MM.1S (cell line): ENCODE measurements at regions not wholly inside any gene's neighbourhood (a gene's known extent, or its start where the extent isn't known, plus 50 kb on each side); places are given as distances from the start of the nearest gene placed in this dataset.

Experiments used
- DNase-seq: peaks from one replicate; pipeline ENCODE4 v3.0.0-alpha.2; 2015
- H2AFZ ChIP-seq: fragments of 300-600 bp; sonication (generic); 2 replicates; pipeline ENCODE4 v1.6.0; 2016; ENCODE audit warnings: antibody characterized with exemption, low read length
- H3F3A ChIP-seq: fragments of 300-600 bp; sonication (generic); 2 replicates; pipeline ENCODE4 v1.6.1; 2016; ENCODE audit warnings: mild to moderate bottlenecking, antibody characterized with exemption, low read length, moderate library complexity, mixed read lengths; ENCODE audit not compliant: insufficient read depth
- H3K27ac ChIP-seq: fragments of 300-600 bp; sonication (generic); 2 replicates; pipeline ENCODE4 v1.5.1; 2016; ENCODE audit warnings: mild to moderate bottlenecking, low read length
- H3K27me3 ChIP-seq: fragments of 300-600 bp; sonication (generic); replicated peaks from 2 replicates; pipeline ENCODE4 v1.6.0; 2016; ENCODE audit warnings: low read length; ENCODE audit not compliant: insufficient read depth
- H3K36me3 ChIP-seq: fragments of 300-600 bp; sonication (generic); replicated peaks from 2 replicates; pipeline ENCODE4 v1.6.1; 2016; ENCODE audit warnings: mild to moderate bottlenecking, low read length, mixed read lengths; ENCODE audit not compliant: insufficient read depth
- H3K4me1 ChIP-seq: fragments of 300-600 bp; sonication (generic); 2 replicates; pipeline ENCODE4 v1.6.1; 2016; ENCODE audit warnings: low read length, mixed read lengths
- H3K4me2 ChIP-seq: fragments of 300-600 bp; sonication (generic); 2 replicates; pipeline ENCODE4 v1.6.0; 2016; ENCODE audit warnings: low read depth, low read length
- H3K4me3 ChIP-seq: fragments of 300-600 bp; sonication (generic); 2 replicates; pipeline ENCODE4 v1.5.1; 2016; ENCODE audit warnings: low read length, mixed read lengths
- H3K79me2 ChIP-seq: fragments of 300-600 bp; sonication (generic); 2 replicates; pipeline ENCODE4 v1.6.1; 2016; ENCODE audit warnings: mixed run types, low read length, mixed read lengths
- H3K9ac ChIP-seq: fragments of 300-600 bp; sonication (generic); 2 replicates; pipeline ENCODE4 v1.6.1; 2016; ENCODE audit warnings: low read length, mixed read lengths
- H3K9me2 ChIP-seq: fragments of 300-600 bp; sonication (generic); replicated peaks from 2 replicates; pipeline ENCODE4 v1.6.1; 2016; ENCODE audit warnings: mild to moderate bottlenecking, low read length, mixed read lengths; ENCODE audit not compliant: insufficient read depth
- H3K9me3 ChIP-seq: fragments of 300-600 bp; sonication (generic); replicated peaks from 2 replicates; pipeline ENCODE4 v1.6.1; 2016; ENCODE audit warnings: mild to moderate bottlenecking, low read length, mixed read lengths; ENCODE audit not compliant: insufficient read depth
- H4K20me1 ChIP-seq: fragments of 300-600 bp; sonication (generic); 2 replicates; pipeline ENCODE4 v1.6.1; 2016; ENCODE audit warnings: mild to moderate bottlenecking, low read length, moderate library complexity, mixed read lengths; ENCODE audit not compliant: insufficient read depth
- CTCF ChIP-seq: fragments of 300-600 bp; sonication (generic); IDR thresholded peaks from 2 replicates; pipeline ENCODE4 v1.5.1; 2016; ENCODE audit warnings: antibody characterized with exemption, low read length, mixed read lengths
- EZH2 ChIP-seq: fragments of 300-600 bp; sonication (generic); optimal IDR thresholded peaks from 2 replicates; pipeline ENCODE3; 2017; ENCODE audit warnings: low read depth, mild to moderate bottlenecking, antibody characterized with exemption, low read length, mixed read lengths
- EZH2phosphoT487 ChIP-seq: fragments of 300-600 bp; sonication (generic); IDR thresholded peaks from 2 replicates; pipeline ENCODE4 v1.6.1; 2018; ENCODE audit warnings: antibody characterized with exemption, low read length

- Histone ChIP-seq H3K36me3 (no peaks in the 10 kb centered on the region), H3K79me2 (no peaks in the 10 kb centered on the region), H3K27ac (no peak overlapping the region), H3K9me2 (no peaks in the 10 kb centered on the region), H3F3A (no peaks in the 10 kb centered on the region), H3K4me2 (no peak overlapping the region), H3K4me1 (no peaks in the 10 kb centered on the region), H3K9ac (no peak overlapping the region), H3K27me3 (no peaks in the 10 kb centered on the region), H2AFZ (no peak overlapping the region), H3K9me3 (no peaks in the 10 kb centered on the region), H4K20me1 (no peaks in the 10 kb centered on the region), H3K4me3 (no peak overlapping the region)
- no peak for DNase-seq
- TF ChIP-seq EZH2phosphoT487 (no peak), EZH2 (no peak)
Measured at GRCh38 chr13:40070357-40070756, 414.9 kb downstream of the COG6 start.

- H3K27me3 ChIP-seq = no peaks in the 10 kb centered on the region
- no peaks in the 10 kb centered on the region for H3K36me3 ChIP-seq
- no peaks in the 10 kb centered on the region for H3K9me3 ChIP-seq
- no peak for DNase-seq
- no peaks in the 10 kb centered on the region for H4K20me1 ChIP-seq
- TF ChIP-seq EZH2 (no peak), EZH2phosphoT487 (no peak), CTCF (no peak)
- H3K9ac ChIP-seq = no peak overlapping the region
- H3F3A ChIP-seq = no peaks in the 10 kb centered on the region
- H2AFZ ChIP-seq = no peak overlapping the region
- H3K27ac ChIP-seq = no peak overlapping the region
- no peak overlapping the region for H3K4me3 ChIP-seq
- no peaks in the 10 kb centered on the region for H3K79me2 ChIP-seq
- H3K4me2 ChIP-seq = no peak overlapping the region
- H3K4me1 ChIP-seq = no peaks in the 10 kb centered on the region
- no peaks in the 10 kb centered on the region for H3K9me2 ChIP-seq
Measured at GRCh38 chr13:40072663-40073120, 417.2 kb downstream of the COG6 start.

GRCh38 chr13:40074338-40074737 lies 418.9 kb downstream of the COG6 start:
- no peak overlapping the region for H3K4me3 ChIP-seq
- H3K9ac ChIP-seq = no peak overlapping the region
- DNase-seq = no peak
- H4K20me1 ChIP-seq = no peaks in the 10 kb centered on the region
- H3K9me2 ChIP-seq = no peaks in the 10 kb centered on the region
- H3K4me1 ChIP-seq = no peaks in the 10 kb centered on the region
- no peak overlapping the region for H3K4me2 ChIP-seq
- no peak overlapping the region for H2AFZ ChIP-seq
- no peaks in the 10 kb centered on the region for H3K79me2 ChIP-seq
- no peaks in the 10 kb centered on the region for H3F3A ChIP-seq
- H3K36me3 ChIP-seq = no peaks in the 10 kb centered on the region
- no peak for TF ChIP-seq CTCF
- TF ChIP-seq EZH2phosphoT487 = no peak
- TF ChIP-seq EZH2 = no peak
- H3K9me3 ChIP-seq = no peaks in the 10 kb centered on the region
- no peak overlapping the region for H3K27ac ChIP-seq
- no peaks in the 10 kb centered on the region for H3K27me3 ChIP-seq

- no peaks in the 10 kb centered on the region for H3K79me2 ChIP-seq
- H3K4me3 ChIP-seq = no peak overlapping the region
- H3K27ac ChIP-seq = no peak overlapping the region
- TF ChIP-seq EZH2phosphoT487 (no peak), EZH2 (no peak), CTCF (no peak)
- no peaks in the 10 kb centered on the region for H3K9me3 ChIP-seq
- no peaks in the 10 kb centered on the region for H3K27me3 ChIP-seq
- H3K36me3 ChIP-seq = no peaks in the 10 kb centered on the region
- no peaks in the 10 kb centered on the region for H3K9me2 ChIP-seq
- no peak overlapping the region for H3K4me2 ChIP-seq
- no peaks in the 10 kb centered on the region for H3F3A ChIP-seq
- H4K20me1 ChIP-seq = no peaks in the 10 kb centered on the region
- no peak for DNase-seq
- H3K9ac ChIP-seq = no peak overlapping the region
- H2AFZ ChIP-seq = no peak overlapping the region
- no peaks in the 10 kb centered on the region for H3K4me1 ChIP-seq
Measured at GRCh38 chr13:40075281-40075680, 419.8 kb downstream of the COG6 start.
